ENCODE measurements at regions not wholly inside any gene's neighbourhood (a gene's known extent, or its start where the extent isn't known, plus 50 kb on each side); places are given as distances from the start of the nearest gene placed in this dataset.

- TF ChIP-seq CTCF (IDR thresholded peaks at IDR 0.05) = no peak
- no peak for TF ChIP-seq EZH2 (IDR thresholded peaks at IDR 0.05)
- TF ChIP-seq EZH2phosphoT487 (IDR thresholded peaks at IDR 0.05) = no peak
- no peak overlapping the region for H3K4me3 ChIP-seq
Measured at GRCh38 chr1:5563861-5564577, 428.2 kb downstream of the NPHP4 start.

GRCh38 chr1:5562769-5563168, 429.5 kb downstream of the NPHP4 start:
- Mint-ChIP-seq H3K4me1 (no peaks in the 10 kb centered on the region), H3K9me3 (peaks cover 14% of the 10 kb centered on the region), H3K4me3 (no peak overlapping the region), H3K27me3 (ENCODE audit: insufficient read depth, low read depth) (no peaks in the 10 kb centered on the region), H3K27ac (no peak overlapping the region), H3K36me3 (no peaks in the 10 kb centered on the region)
- H2AFZ ChIP-seq (replicated peaks) = no peak overlapping the region
- H3K27ac ChIP-seq = no peak overlapping the region
- no peaks in the 10 kb centered on the region for H3K4me1 ChIP-seq
- H3F3A ChIP-seq (ENCODE audit: low read depth) = no peaks in the 10 kb centered on the region
- H3K4me3 ChIP-seq = no peak overlapping the region
- DNase-seq (ENCODE audit: low spot score) = no peak
- no peaks in the 10 kb centered on the region for H3K79me2 ChIP-seq (ENCODE audit: low read depth)
- no peak overlapping the region for H3K9ac ChIP-seq
- H3K9me3 ChIP-seq (ENCODE audit: low read depth) = no peaks in the 10 kb centered on the region
- H3K36me3 ChIP-seq = no peaks in the 10 kb centered on the region
- H3K27me3 ChIP-seq = no peaks in the 10 kb centered on the region
- H4K20me1 ChIP-seq (ENCODE audit: low read depth) = no peaks in the 10 kb centered on the region
- TF ChIP-seq EZH2 (IDR thresholded peaks at IDR 0.05) = no peak
- no peak overlapping the region for H3K4me2 ChIP-seq

More at GRCh38 chr1:5563861-5564577, 428.2 kb downstream of the NPHP4 start:
- Histone ChIP-seq H3K27me3 (no peaks in the 10 kb centered on the region), H3K4me1 (no peaks in the 10 kb centered on the region), H3K9ac (no peak overlapping the region), H3K36me3 (no peaks in the 10 kb centered on the region), H3K4me2 (no peak overlapping the region), H3K27ac (no peak overlapping the region), H3K79me2 (ENCODE audit: low read depth) (no peaks in the 10 kb centered on the region), H3K9me3 (ENCODE audit: low read depth) (no peaks in the 10 kb centered on the region), H4K20me1 (ENCODE audit: low read depth) (no peaks in the 10 kb centered on the region), H3F3A (ENCODE audit: low read depth) (no peaks in the 10 kb centered on the region), H2AFZ (replicated peaks) (no peak overlapping the region)
- H3K27me3 Mint-ChIP-seq (ENCODE audit: insufficient read depth, low read depth) = no peaks in the 10 kb centered on the region
- H3K36me3 Mint-ChIP-seq = no peaks in the 10 kb centered on the region
- H3K4me1 Mint-ChIP-seq = no peaks in the 10 kb centered on the region
- H3K27ac Mint-ChIP-seq = no peak overlapping the region
- no peak for DNase-seq (ENCODE audit: low spot score)
- H3K9me3 Mint-ChIP-seq = peaks cover 9% of the 10 kb centered on the region
- no peak overlapping the region for H3K4me3 Mint-ChIP-seq

GRCh38 chr1:5562331-5562730, 429.9 kb downstream of the NPHP4 start:
- Mint-ChIP-seq H3K4me1 (no peaks in the 10 kb centered on the region), H3K27me3 (ENCODE audit: insufficient read depth, low read depth) (no peaks in the 10 kb centered on the region), H3K36me3 (no peaks in the 10 kb centered on the region), H3K9me3 (peaks cover 15% of the 10 kb centered on the region), H3K27ac (no peak overlapping the region), H3K4me3 (no peak overlapping the region)
- Histone ChIP-seq H3K27me3 (no peaks in the 10 kb centered on the region), H3K4me1 (no peaks in the 10 kb centered on the region), H3K79me2 (ENCODE audit: low read depth) (no peaks in the 10 kb centered on the region), H3F3A (ENCODE audit: low read depth) (no peaks in the 10 kb centered on the region), H4K20me1 (ENCODE audit: low read depth) (no peaks in the 10 kb centered on the region), H3K36me3 (no peaks in the 10 kb centered on the region), H3K9me3 (ENCODE audit: low read depth) (no peaks in the 10 kb centered on the region), H3K9ac (no peak overlapping the region), H3K27ac (no peak overlapping the region), H3K4me2 (no peak overlapping the region), H2AFZ (replicated peaks) (no peak overlapping the region), H3K4me3 (no peak overlapping the region)
- no peak for DNase-seq (ENCODE audit: low spot score)
- TF ChIP-seq EZH2 (IDR thresholded peaks at IDR 0.05) (no peak), EZH2phosphoT487 (IDR thresholded peaks at IDR 0.05) (no peak), CTCF (IDR thresholded peaks at IDR 0.05) (no peak)

GRCh38 chr1:5559078-5559477, 433.1 kb downstream of the NPHP4 start:
- Histone ChIP-seq H3K79me2 (ENCODE audit: low read depth) (no peaks in the 10 kb centered on the region), H3F3A (ENCODE audit: low read depth) (no peaks in the 10 kb centered on the region), H3K27ac (no peak overlapping the region), H3K4me3 (no peak overlapping the region), H4K20me1 (ENCODE audit: low read depth) (no peaks in the 10 kb centered on the region), H3K4me1 (no peaks in the 10 kb centered on the region), H3K4me2 (no peak overlapping the region), H3K9ac (no peak overlapping the region), H2AFZ (replicated peaks) (no peak overlapping the region), H3K36me3 (no peaks in the 10 kb centered on the region), H3K9me3 (ENCODE audit: low read depth) (no peaks in the 10 kb centered on the region), H3K27me3 (no peaks in the 10 kb centered on the region)
- no peak for DNase-seq (ENCODE audit: low spot score)
- Mint-ChIP-seq H3K4me3 (no peak overlapping the region), H3K27me3 (ENCODE audit: insufficient read depth, low read depth) (peaks cover 5% of the 10 kb centered on the region), H3K27ac (no peak overlapping the region), H3K4me1 (no peaks in the 10 kb centered on the region), H3K36me3 (no peaks in the 10 kb centered on the region), H3K9me3 (peaks cover 16% of the 10 kb centered on the region)
- TF ChIP-seq EZH2phosphoT487 (IDR thresholded peaks at IDR 0.05) (no peak), EZH2 (IDR thresholded peaks at IDR 0.05) (no peak), CTCF (IDR thresholded peaks at IDR 0.05) (no peak)

All from neural progenitor cell (in vitro differentiated cells).